GM19455 (cell line): ENCODE measurements at regions not wholly inside any gene's neighbourhood (a gene's known extent, or its start where the extent isn't known, plus 50 kb on each side); places are given as distances from the start of the nearest gene placed in this dataset.
"Not testable (repeated sequence)": the region's sequence is repeated elsewhere in the genome, so short reads cannot be mapped to it uniquely, and the experiment has no call there.

ENCODE experiments used
- ATAC-seq: cut with Tn5 transposase; IDR thresholded peaks from one replicate; pipeline ENCODE4 v1.9.1; 2021; ENCODE audit not compliant: unreplicated experiment

- no peak for ATAC-seq
Measured at GRCh38 chr3:104088738-104089137, 1278.0 kb upstream of the ALCAM start.

GRCh38 chr3:104089987-104090386, 1276.7 kb upstream of the ALCAM start:
- ATAC-seq: not testable (repeated sequence)

DNA sequence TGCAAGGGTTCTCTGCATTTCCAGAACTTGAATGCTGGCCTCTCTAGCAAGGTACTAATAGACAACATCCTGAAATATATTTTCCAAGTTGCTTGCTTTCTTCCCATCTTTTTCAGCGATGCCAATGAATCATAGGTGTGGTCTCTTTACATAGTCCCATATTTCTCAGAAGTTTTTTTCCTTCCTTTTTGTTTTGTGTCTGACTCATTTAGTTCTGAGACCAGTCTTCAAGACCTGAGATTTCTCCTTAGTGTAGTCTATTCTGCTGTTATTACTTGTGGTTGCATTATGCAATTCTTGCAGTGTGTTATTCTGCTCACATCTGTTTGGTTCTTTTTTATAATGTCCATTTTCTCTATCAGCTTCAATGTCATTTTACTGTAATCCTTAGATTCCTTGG, 1265.0 kb upstream of the ALCAM start:
- ATAC-seq: no peak

DNA sequence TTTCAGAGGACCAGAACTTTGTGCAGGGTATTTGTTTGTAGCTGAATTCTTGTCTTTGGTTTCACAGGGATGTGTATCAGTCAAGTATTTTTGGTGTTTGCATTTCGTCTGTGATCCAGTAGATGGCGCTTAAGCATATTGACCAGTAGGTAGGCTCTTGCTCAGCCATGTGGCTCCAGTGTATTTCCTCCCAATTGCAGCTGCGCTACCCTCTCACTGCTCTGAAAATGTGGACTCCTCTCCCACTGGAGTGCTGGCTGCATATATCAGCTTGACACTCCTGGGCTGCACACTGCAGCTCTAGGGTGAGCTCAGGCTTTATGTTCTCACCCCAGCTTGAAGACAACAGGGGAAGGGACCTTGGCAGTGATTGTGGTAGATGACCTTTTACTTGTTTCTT, 1264.3 kb upstream of the ALCAM start:
- peak; percentile 95 for ATAC-seq

- no peak for ATAC-seq
Measured at GRCh38 chr3:104106276-104106675, 1260.4 kb upstream of the ALCAM start.

DNA sequence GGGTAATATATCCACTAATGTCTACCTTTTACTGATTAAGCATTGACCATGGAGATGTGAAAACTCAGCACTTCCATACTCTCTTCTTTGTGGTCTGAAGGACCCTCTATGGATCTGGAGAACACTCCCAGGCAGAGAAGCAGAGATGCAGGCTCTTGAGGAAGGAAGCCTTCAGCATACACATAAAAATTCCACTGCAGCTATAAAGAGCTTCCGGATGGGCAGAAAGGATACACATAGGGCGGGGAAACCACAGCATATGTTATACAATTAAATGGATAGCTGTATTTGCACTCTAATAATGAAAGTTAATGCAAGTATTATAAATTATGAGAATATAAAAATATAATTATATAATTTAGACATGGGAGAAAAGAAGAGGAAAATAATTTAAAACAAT, 1258.2 kb upstream of the ALCAM start:
- no peak for ATAC-seq

DNA sequence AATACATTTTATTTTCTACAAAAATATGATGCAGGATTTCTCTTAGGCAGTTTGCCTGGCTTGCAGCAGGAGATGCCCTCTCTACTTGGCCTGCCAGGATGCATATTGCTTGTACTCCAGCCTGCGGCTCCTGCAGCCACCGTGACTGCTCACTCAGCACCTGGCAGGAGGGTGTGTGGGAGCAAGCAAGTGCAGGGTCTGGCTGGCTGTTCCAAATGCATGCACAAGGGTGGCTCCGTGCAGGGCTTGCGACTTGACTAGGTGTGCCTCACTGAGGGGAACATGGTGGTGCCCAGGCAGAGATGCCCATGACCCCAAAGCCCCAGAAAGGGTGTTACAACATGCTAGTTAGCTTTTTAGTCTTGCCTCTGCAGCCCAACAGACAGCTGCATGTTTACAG, 1240.2 kb upstream of the ALCAM start:
- ATAC-seq: no peak

DNA sequence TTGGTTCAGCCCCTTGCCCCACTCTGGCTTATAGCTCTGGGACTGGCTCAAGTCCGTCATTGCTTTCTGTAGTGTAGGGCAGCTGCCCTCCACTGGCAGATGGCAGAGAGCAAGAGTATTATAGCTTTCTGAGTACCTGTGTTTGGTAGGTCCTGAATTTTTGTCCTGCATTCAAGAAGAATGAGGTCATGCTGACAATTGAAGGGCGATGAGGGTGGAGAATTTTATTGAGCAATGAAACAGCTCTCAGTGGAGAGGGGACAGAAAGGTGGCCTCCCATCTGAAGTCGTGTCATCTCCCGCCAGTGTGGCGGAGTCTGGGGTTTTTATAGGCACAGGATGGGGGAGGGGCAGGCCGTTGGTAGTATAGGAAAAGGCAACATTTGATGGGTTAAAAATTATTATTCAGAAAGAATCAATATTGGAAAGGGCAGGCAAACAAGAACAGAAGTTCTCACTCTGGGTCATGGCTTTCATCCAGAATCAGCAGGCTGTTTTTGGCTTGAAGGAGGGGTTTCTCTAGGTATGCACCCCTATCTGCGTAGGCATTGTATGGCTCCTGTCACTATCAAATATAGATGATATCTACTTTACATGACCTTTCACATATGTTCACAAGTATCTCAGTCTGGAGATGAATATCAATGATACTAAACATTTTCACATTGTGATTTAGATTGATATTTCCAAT, 1239.7 kb upstream of the ALCAM start:
- no peak for ATAC-seq

DNA sequence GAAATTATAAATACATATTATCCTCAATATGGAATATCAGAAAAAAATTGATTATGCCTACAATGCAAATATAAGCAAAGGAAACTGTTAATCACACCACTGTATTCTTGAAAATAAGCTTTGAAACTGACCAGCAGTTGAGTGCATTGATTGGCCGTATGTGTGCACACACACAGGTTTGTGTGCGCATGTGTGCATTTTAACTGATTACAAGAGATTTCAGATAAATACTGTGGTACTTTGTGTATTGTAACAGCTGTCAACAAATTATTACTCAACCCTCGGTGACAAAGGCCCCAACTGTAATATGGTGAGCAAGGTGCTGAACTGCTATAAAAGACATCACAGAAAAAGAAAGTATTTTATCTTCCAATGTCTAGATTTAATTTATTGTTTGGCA, 1238.9 kb upstream of the ALCAM start:
- ATAC-seq: no peak

DNA sequence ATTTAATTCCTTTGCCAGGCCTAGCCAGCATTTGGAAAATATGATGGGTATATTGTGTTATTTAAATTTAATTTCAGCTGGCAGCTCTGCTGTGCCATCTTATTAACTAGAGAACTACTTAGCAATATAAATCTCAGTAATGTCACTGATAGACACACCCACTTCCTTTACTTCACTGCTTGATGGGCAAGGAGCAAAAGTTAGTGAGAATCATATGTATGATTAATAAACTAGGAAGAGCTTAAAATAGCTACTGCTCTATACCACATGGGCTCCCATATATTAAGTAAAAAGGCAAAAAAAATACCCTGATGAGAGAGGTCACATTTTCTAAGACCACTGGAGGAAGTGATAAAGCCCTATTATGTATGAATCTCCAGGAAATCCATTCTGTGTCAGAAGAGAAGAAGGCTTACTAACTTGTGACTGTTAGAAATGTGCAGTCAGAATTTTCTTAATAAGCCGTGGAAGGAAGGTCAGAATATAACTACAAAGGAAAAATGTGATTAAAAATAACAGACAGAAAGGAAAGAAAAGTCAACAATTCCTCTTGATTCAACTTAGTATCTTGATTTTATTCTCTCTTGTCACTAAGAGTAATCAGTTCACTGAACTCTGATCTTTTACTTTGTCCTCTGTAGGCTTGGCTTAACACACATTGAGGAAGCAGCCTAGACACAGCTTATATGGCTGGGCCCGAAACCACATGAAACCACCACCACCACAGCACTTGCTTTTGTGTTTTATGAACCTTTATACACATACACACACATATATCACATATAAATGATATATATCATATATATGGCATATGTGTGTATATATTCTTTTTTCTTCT, 1233.9 kb upstream of the ALCAM start:
- no peak for ATAC-seq

GRCh38 chr3:104133630-104134029, 1233.1 kb upstream of the ALCAM start:
- no peak for ATAC-seq

DNA sequence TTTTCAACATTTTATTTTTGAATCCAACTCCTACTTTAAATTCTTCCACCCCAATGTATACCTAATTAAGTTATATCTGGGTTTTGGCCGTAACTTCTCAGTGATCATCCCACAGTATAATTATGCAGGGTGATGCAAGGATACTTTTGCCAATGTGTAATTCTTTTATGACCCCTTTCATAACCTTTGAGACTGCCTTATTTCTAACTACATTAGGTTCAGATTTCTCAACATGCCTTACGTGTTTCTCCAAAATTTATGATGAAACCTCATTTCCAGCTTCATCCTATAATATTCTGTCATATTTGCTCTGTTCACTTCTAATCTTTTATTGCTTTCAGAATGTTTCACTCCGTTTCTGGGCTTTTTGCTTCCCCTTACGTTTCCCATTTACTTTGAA, 1229.6 kb upstream of the ALCAM start:
- ATAC-seq: no peak

GRCh38 chr3:104145164-104145563, 1221.5 kb upstream of the ALCAM start:
- no peak for ATAC-seq

DNA sequence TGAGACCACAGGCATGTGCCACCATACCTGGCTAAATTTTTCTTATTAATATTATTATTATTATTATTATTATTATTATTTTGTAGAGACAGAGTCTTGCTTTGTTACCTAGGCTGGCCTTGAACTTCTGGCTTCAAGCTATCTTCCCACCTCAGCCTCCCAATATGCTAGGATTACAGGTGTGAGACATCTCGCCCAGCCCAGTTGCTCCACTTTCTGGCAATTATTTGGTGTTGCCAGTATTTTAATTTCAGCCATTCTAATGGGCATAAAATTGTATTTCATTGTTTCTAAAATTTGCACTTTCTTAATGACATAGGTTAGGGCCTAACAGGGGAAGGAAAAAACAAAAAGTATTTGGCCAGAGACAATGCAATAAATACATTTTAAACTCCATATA, 1217.6 kb upstream of the ALCAM start:
- no peak for ATAC-seq

GRCh38 chr3:104150724-104151123, 1216.0 kb upstream of the ALCAM start:
- no peak for ATAC-seq

GRCh38 chr3:104154896-104155295, 1211.8 kb upstream of the ALCAM start:
- no peak for ATAC-seq

- ATAC-seq: no peak
Measured at GRCh38 chr3:104165866-104166265, 1200.8 kb upstream of the ALCAM start.

DNA sequence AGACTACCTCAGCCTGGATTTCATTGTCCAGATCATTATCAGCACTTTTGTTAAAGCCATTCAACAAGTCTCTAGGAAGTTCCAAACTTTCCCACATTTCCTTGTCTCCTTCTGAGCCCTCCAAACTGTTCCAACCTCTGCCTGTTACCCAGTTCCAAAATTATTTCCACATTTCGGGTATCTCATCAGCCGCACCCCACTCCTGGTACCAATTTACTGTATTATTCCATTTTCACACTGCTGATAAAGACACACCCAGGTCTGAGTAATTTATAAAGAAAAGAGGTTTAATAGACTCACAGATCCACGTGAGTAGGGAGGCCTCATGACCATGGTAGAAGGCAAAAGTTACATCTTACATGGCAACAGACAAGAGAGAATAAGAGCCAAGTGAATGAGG, 1198.3 kb upstream of the ALCAM start:
- no peak for ATAC-seq

DNA sequence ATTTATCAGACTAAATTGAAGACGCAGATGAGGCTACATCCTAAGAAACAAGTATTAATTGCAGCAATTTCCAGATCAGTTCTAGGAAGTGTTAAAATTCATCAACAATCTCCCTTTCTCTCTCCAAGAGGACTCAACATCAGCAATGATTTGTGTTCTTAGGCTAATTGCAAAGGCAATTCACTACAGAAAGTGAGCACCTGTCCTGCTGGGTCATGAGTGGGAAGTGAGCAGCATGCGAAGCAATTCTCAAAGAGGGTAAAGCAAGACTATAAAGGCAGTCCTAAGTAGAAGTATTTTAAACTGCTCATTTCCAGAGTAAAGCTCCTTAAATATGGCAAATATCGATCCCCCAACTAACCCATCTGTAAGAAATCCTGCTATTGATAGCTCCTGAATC, 1191.0 kb upstream of the ALCAM start:
- no peak for ATAC-seq

- no peak for ATAC-seq
Measured at GRCh38 chr3:104176706-104177105, 1190.0 kb upstream of the ALCAM start.

GRCh38 chr3:104178680-104179079, 1188.0 kb upstream of the ALCAM start:
- ATAC-seq: no peak

DNA sequence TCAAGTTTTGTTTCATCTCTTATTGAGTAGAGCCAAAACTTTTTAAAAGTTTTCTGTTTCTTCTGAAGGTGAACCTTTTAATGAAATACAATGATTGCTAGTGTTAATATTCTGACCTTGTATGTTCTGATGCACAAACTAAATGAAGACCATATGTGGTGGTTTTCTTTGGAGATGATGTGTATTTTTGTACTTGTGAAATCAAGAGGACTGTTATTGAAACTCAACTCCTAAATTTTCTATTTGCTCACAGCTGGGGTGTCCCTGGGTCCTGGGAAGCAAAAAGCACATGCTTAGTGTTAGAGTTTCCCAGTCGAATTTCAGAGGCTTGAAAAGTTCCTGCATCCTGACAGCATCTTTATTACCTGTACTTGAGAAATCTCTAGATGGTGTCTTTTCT, 1185.8 kb upstream of the ALCAM start:
- ATAC-seq: no peak

DNA sequence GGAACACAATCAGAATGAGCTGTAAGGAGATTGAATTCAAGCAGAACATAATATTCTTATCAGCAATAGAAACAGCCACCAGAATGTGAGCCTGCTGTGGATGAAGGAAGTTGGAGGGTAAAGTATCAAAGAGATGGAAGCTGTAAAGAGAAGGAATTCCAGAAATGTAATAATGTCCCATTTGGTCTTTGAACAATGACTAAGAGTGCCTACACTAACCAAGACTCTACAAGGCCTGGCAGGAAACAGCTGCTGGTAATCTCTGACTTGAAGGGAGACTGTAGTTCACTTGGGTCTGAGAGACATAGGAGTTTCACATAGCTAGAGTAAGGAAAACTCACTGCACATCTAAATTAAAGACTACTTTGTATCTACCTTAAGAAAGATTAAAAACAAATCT, 1176.0 kb upstream of the ALCAM start:
- ATAC-seq: no peak
